IMR-90 (cell line): ENCODE measurements at regions not wholly inside any gene's neighbourhood (a gene's known extent, or its start where the extent isn't known, plus 50 kb on each side); places are given as distances from the start of the nearest gene placed in this dataset.

Source experiments
- ATAC-seq: fragments of 200-7000 bp; cut with Tn5 transposase; 2 replicates; pipeline ENCODE4 v1.9.1; 2020; ENCODE audit warnings: low read depth, mild to moderate bottlenecking, moderate library complexity
- BruUV-seq: library from RNA; stranded (reverse); fragments of 400-500 nt; replicated peaks from 2 replicates; lab custom pipeline; 2021; lab: Mats Ljungman, UMichigan
- CTCF ChIA-PET: fragments of 300-600 bp; formaldehyde crosslinking; extraction: SDS; loops from one replicate; lab custom pipeline; 2021; ENCODE audit warnings: antibody characterized with exemption; lab: Yijun Ruan, JAX
- POLR2A ChIA-PET: fragments of 300-600 bp; sonication (Branson Sonifier 250); formaldehyde crosslinking; loops from one replicate; lab custom pipeline; 2022; ENCODE audit warnings: antibody characterized with exemption; ENCODE audit not compliant: unreplicated experiment; lab: Charles Lee
- DNase-seq: peaks from one replicate; pipeline ENCODE4 v3.0.0; 2013
- H2AFZ ChIP-seq: replicated peaks from 2 replicates; pipeline ENCODE3; 2013; ENCODE audit warnings: low read length, mild to moderate bottlenecking; ENCODE audit not compliant: poor library complexity
- H2AK5ac ChIP-seq: 2 replicates; pipeline ENCODE4 v1.6.1; 2013; ENCODE audit warnings: low read depth, low read length, inconsistent platforms
- H2AK9ac ChIP-seq: replicated peaks from 2 replicates; pipeline ENCODE3; 2013; ENCODE audit warnings: mild to moderate bottlenecking, low read depth, low read length, moderate library complexity; ENCODE audit not compliant: poor library complexity
- H2BK120ac ChIP-seq: 2 replicates; pipeline ENCODE4 v1.6.1; 2013; ENCODE audit warnings: low read depth, low read length, inconsistent platforms
- H2BK15ac ChIP-seq: 3 replicates; pipeline ENCODE4 v1.6.1; 2013; ENCODE audit warnings: low read depth, low read length, inconsistent platforms
- H2BK20ac ChIP-seq: 2 replicates; pipeline ENCODE4 v1.6.1; 2013; ENCODE audit warnings: low read depth, mild to moderate bottlenecking, inconsistent platforms, low read length, moderate library complexity
- H2BK5ac ChIP-seq: 2 replicates; pipeline ENCODE4 v1.6.1; 2013; ENCODE audit warnings: mild to moderate bottlenecking, low read depth, low read length, inconsistent platforms; ENCODE audit not compliant: poor library complexity, severe bottlenecking
- H3K14ac ChIP-seq: replicated peaks from 2 replicates; pipeline ENCODE4 v1.6.1; 2013; ENCODE audit warnings: low read depth, low read length, inconsistent platforms
- H3K18ac ChIP-seq: 2 replicates; pipeline ENCODE4 v1.6.1; 2013; ENCODE audit warnings: low read depth, low read length, control low read depth
- H3K23ac ChIP-seq: 2 replicates; pipeline ENCODE4 v1.6.1; 2013; ENCODE audit warnings: low read depth, low read length, inconsistent platforms
- H3K27ac ChIP-seq: 2 replicates; pipeline ENCODE4 v1.5.1; 2013; ENCODE audit warnings: mild to moderate bottlenecking, control low read depth, low read length; ENCODE audit not compliant: insufficient read depth
- H3K27me3 ChIP-seq: 2 replicates; pipeline ENCODE4 v1.6.1; 2013; ENCODE audit warnings: low read length; ENCODE audit not compliant: control insufficient read depth, insufficient read depth
- H3K36me3 ChIP-seq: 2 replicates; pipeline ENCODE4 v1.6.1; 2013; ENCODE audit warnings: low read length, mixed read lengths; ENCODE audit not compliant: control insufficient read depth, insufficient read depth
- H3K4ac ChIP-seq: 2 replicates; pipeline ENCODE4 v1.6.1; 2013; ENCODE audit warnings: low read depth, low read length, inconsistent platforms
- H3K4me1 ChIP-seq: 2 replicates; pipeline ENCODE4 v1.6.1; 2013; ENCODE audit warnings: low read length, mixed read lengths; ENCODE audit not compliant: control insufficient read depth, insufficient read depth
- H3K4me2 ChIP-seq: 2 replicates; pipeline ENCODE4 v1.6.1; 2013; ENCODE audit warnings: low read depth, mild to moderate bottlenecking, control low read depth, low read length, moderate library complexity
- H3K4me3 ChIP-seq: 2 replicates; pipeline ENCODE4 v1.5.1; 2013; ENCODE audit warnings: low read depth, mild to moderate bottlenecking, control low read depth, low read length, moderate library complexity; ENCODE audit not compliant: insufficient read depth
- H3K56ac ChIP-seq: 2 replicates; pipeline ENCODE4 v1.6.1; 2013; ENCODE audit warnings: low read length, inconsistent platforms; ENCODE audit not compliant: insufficient read depth; ENCODE audit errors: extremely low read depth
- H3K79me1 ChIP-seq, 2 experiments: 2 replicates each; pipeline ENCODE4 v1.6.1; 2013; ENCODE audit warnings: low read length in 2 of 2, inconsistent platforms in 1 of 2, low read depth in 1 of 2
- H3K9ac ChIP-seq: 2 replicates; pipeline ENCODE4 v1.6.1; 2013; ENCODE audit warnings: low read depth, low read length, control low read depth
- H3K9me1 ChIP-seq: 2 replicates; pipeline ENCODE4 v1.6.1; 2013; ENCODE audit warnings: low read length, inconsistent platforms; ENCODE audit not compliant: insufficient read depth
- H3K9me3 ChIP-seq: 2 replicates; pipeline ENCODE4 v1.6.1; 2013; ENCODE audit warnings: low read length; ENCODE audit not compliant: control insufficient read depth, insufficient read depth
- H4K20me1 ChIP-seq: 2 replicates; pipeline ENCODE4 v1.6.1; 2013; ENCODE audit warnings: low read length, inconsistent platforms; ENCODE audit not compliant: insufficient read depth
- H4K5ac ChIP-seq: 2 replicates; pipeline ENCODE4 v1.6.1; 2013; ENCODE audit warnings: mild to moderate bottlenecking, low read depth, low read length, control low read depth
- H4K8ac ChIP-seq, 2 experiments: 2 replicates each; pipeline ENCODE4 v1.6.1; 2013; ENCODE audit warnings: low read depth in 2 of 2, low read length in 2 of 2, control low read depth in 1 of 2, inconsistent platforms in 1 of 2
- H4K91ac ChIP-seq: 2 replicates; pipeline ENCODE4 v1.6.1; 2013; ENCODE audit warnings: low read depth, low read length, inconsistent platforms; ENCODE audit not compliant: insufficient read depth
- BHLHE40 ChIP-seq: fragments of 150-350 bp; IDR thresholded peaks from 2 replicates; pipeline ENCODE4 v1.6.1; 2016; ENCODE audit warnings: mild to moderate bottlenecking, low read depth, low read length
- CEBPB ChIP-seq: IDR thresholded peaks from 2 replicates; pipeline ENCODE4 v1.6.1; 2012; ENCODE audit warnings: low read depth, low read length, improper control_type of control experiment
- CHD1 ChIP-seq: IDR thresholded peaks from 2 replicates; pipeline ENCODE4 v1.6.1; 2012; ENCODE audit warnings: low read depth, low read length, improper control_type of control experiment
- ELK1 ChIP-seq: fragments of 150-350 bp; IDR thresholded peaks from 2 replicates; pipeline ENCODE4 v1.6.1; 2016; ENCODE audit warnings: low read depth, mild to moderate bottlenecking, low read length, moderate library complexity, borderline replicate concordance
- FOS ChIP-seq: fragments of 150-350 bp; IDR thresholded peaks from 2 replicates; pipeline ENCODE4 v1.6.1; 2016; ENCODE audit warnings: low read depth, low read length
- MAFK ChIP-seq: IDR thresholded peaks from 2 replicates; pipeline ENCODE4 v1.6.1; 2012; ENCODE audit warnings: low read depth, low read length, improper control_type of control experiment
- MAZ ChIP-seq: IDR thresholded peaks from 2 replicates; pipeline ENCODE4 v1.6.1; 2012; ENCODE audit warnings: low read depth, mild to moderate bottlenecking, low read length, improper control_type of control experiment, moderate library complexity, borderline replicate concordance
- MXI1 ChIP-seq: IDR thresholded peaks from 2 replicates; pipeline ENCODE4 v1.6.1; 2012; ENCODE audit warnings: low read depth, mild to moderate bottlenecking, low read length, moderate library complexity, borderline replicate concordance
- NFE2L2 ChIP-seq: fragments of 150-350 bp; IDR thresholded peaks from 2 replicates; pipeline ENCODE4 v1.6.1; 2016; ENCODE audit warnings: low read depth, mild to moderate bottlenecking, low read length
- POLR2A ChIP-seq: IDR thresholded peaks from 2 replicates; pipeline ENCODE4 v1.6.1; 2012; ENCODE audit warnings: mild to moderate bottlenecking, low read depth, low read length
- RAD21 ChIP-seq: IDR thresholded peaks from 2 replicates; pipeline ENCODE4 v1.6.1; 2012; ENCODE audit warnings: low read length, improper control_type of control experiment
- RCOR1 ChIP-seq: IDR thresholded peaks from 2 replicates; pipeline ENCODE4 v1.6.1; 2012; ENCODE audit warnings: mild to moderate bottlenecking, low read length, improper control_type of control experiment; ENCODE audit not compliant: insufficient replicate concordance
- RFX5 ChIP-seq: IDR thresholded peaks from 2 replicates; pipeline ENCODE4 v1.8.0; 2012; ENCODE audit warnings: low read depth, mild to moderate bottlenecking, low read length, moderate library complexity
- SMC3 ChIP-seq: fragments of 150-350 bp; IDR thresholded peaks from 2 replicates; pipeline ENCODE4 v1.6.1; 2016; ENCODE audit warnings: low read depth, mild to moderate bottlenecking, antibody characterized with exemption, low read length, moderate library complexity
- WGBS, 2 experiments: methylation state at CpG; one replicate each; pipeline versions ENCODE4 v1.1.5 to v1.1.7; 2013; ENCODE audit warnings: missing lambda C conversion rate in 2 of 2; ENCODE audit not compliant: insufficient read length in 1 of 2; ENCODE audit errors: extremely low coverage in 2 of 2; 5-methylcytosine and 5-hydroxymethylcytosine counted together
- dilution Hi-C: fragments of 300-500 bp; cut with HindIII; formaldehyde crosslinking; loops from one replicate; pipeline ENCODE4 v1.14.3; 2018; ENCODE audit warnings: low sequenced_read_pairs; ENCODE audit not compliant: unreplicated experiment
- in situ Hi-C: fragments of 300-500 bp; cut with MboI; formaldehyde crosslinking; loops from 3 replicates; pipeline ENCODE4 v1.14.3; 2019; ENCODE audit warnings: low sequenced_read_pairs, inconsistent platforms, mixed read lengths
- intact Hi-C: fragments of 100-400 bp; cut with micrococcal nuclease; formaldehyde crosslinking; loops from 2 replicates; pipeline ENCODE4 v1.10.0; 2022
- TF ChIP-seq, protein P1 (sequence below): fragments of 150-350 bp; IDR thresholded peaks from 2 replicates; pipeline ENCODE4 v1.6.1; 2017; ENCODE audit warnings: mild to moderate bottlenecking, antibody characterized with exemption, low read length, low read depth
- TF ChIP-seq, protein P2 (sequence below): conservative IDR thresholded peaks from 2 replicates; pipeline ENCODE4 v1.5.1; 2012; ENCODE audit warnings: mild to moderate bottlenecking, low read depth, low read length, improper control_type of control experiment

GRCh38 chr12:113756609-113757008 is 209.5 kb downstream of the RBM19 start:
- DNase-seq (no peak), ATAC-seq (no peak)
- dilution Hi-C loops (no loop called here), intact Hi-C loops (no loop called here), in situ Hi-C loops (no loop called here)
- Histone ChIP-seq H2AFZ (no peak overlapping the region), H3K14ac (no peak overlapping the region), H3K36me3 (no peaks in the 10 kb centered on the region), H3K23ac (no peak overlapping the region), H2AK5ac (no peak overlapping the region), H3K4me1 (no peaks in the 10 kb centered on the region), H3K4me3 (no peak overlapping the region), H3K9ac (no peak overlapping the region), H3K27ac (no peak overlapping the region), H4K20me1 (no peaks in the 10 kb centered on the region), H2BK20ac (no peak overlapping the region), H2AK9ac (no peak overlapping the region), H3K4me2 (no peak overlapping the region), H3K18ac (no peak overlapping the region), H3K56ac (no peak overlapping the region), H4K8ac (no peak overlapping the region), H4K5ac (no peak overlapping the region), H2BK5ac (no peak overlapping the region), H3K4ac (no peak overlapping the region), H3K27me3 (peaks cover 17% of the 10 kb centered on the region), H3K9me3 (no peaks in the 10 kb centered on the region), H4K91ac (no peak overlapping the region), H3K9me1 (no peaks in the 10 kb centered on the region), H3K79me1 (no peaks in the 10 kb centered on the region), H2BK15ac (no peak overlapping the region), H2BK120ac (no peak overlapping the region)
- no peak for TF ChIP-seq FOS
- TF ChIP-seq ELK1, result no peak
- no peak for TF ChIP-seq RAD21
- TF ChIP-seq, protein P1, sequence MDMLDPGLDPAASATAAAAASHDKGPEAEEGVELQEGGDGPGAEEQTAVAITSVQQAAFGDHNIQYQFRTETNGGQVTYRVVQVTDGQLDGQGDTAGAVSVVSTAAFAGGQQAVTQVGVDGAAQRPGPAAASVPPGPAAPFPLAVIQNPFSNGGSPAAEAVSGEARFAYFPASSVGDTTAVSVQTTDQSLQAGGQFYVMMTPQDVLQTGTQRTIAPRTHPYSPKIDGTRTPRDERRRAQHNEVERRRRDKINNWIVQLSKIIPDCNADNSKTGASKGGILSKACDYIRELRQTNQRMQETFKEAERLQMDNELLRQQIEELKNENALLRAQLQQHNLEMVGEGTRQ, result no peak
- no peak for TF ChIP-seq MXI1
- no peak for TF ChIP-seq MAZ
- no peak for TF ChIP-seq NFE2L2
- TF ChIP-seq MAFK, result no peak
- TF ChIP-seq POLR2A, result no peak
- TF ChIP-seq SMC3, result no peak
- TF ChIP-seq CHD1, result no peak
- no peak for TF ChIP-seq RFX5
- TF ChIP-seq CEBPB, result no peak
- TF ChIP-seq RCOR1, result no peak
- no peak for TF ChIP-seq BHLHE40
- TF ChIP-seq, protein P2, sequence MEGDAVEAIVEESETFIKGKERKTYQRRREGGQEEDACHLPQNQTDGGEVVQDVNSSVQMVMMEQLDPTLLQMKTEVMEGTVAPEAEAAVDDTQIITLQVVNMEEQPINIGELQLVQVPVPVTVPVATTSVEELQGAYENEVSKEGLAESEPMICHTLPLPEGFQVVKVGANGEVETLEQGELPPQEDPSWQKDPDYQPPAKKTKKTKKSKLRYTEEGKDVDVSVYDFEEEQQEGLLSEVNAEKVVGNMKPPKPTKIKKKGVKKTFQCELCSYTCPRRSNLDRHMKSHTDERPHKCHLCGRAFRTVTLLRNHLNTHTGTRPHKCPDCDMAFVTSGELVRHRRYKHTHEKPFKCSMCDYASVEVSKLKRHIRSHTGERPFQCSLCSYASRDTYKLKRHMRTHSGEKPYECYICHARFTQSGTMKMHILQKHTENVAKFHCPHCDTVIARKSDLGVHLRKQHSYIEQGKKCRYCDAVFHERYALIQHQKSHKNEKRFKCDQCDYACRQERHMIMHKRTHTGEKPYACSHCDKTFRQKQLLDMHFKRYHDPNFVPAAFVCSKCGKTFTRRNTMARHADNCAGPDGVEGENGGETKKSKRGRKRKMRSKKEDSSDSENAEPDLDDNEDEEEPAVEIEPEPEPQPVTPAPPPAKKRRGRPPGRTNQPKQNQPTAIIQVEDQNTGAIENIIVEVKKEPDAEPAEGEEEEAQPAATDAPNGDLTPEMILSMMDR, result no peak
- BruUV-seq, result no TSS peak
- ChIA-PET POLR2A (no interaction called here), CTCF (no interaction called here)
- WGBS, 2 experiments, result no CpG with 5 or more reads among the region's 4 CpGs
